Sigmoid colon (tissue), 6 donors: ENCODE measurements at regions not wholly inside any gene's neighbourhood (a gene's known extent, or its start where the extent isn't known, plus 50 kb on each side); places are given as distances from the start of the nearest gene placed in this dataset.
"Not testable (repeated sequence)": the region's sequence is repeated elsewhere in the genome, so short reads cannot be mapped to it uniquely, and the experiment has no call there.

Source experiments
- DNase-seq: peaks from one replicate; pipeline ENCODE4 v3.0.0-alpha.2; 2019
- H3K27ac ChIP-seq, 4 donors: fragments of 200-600 bp; sonication (generic); one replicate each; pipeline ENCODE4 v1.5.1; 2016 to 2019; ENCODE audit warnings: mild to moderate bottlenecking in 1 of 4
- H3K27me3 ChIP-seq, 3 donors: fragments of 200-600 bp; sonication (generic); one replicate each; pipeline ENCODE4 v1.5.1; 2019; ENCODE audit warnings: mild to moderate bottlenecking in 1 of 3
- H3K36me3 ChIP-seq, 4 donors: fragments of 200-600 bp; sonication (generic); one replicate each; pipeline ENCODE4 v1.5.1; 2016 to 2019
- H3K4me1 ChIP-seq, 4 donors: fragments of 200-600 bp; sonication (generic); one replicate each; pipeline ENCODE4 v1.5.1; 2017 to 2019
- H3K4me3 ChIP-seq, 4 donors: fragments of 200-600 bp; sonication (generic); one replicate each; pipeline ENCODE4 v1.5.1; 2017 to 2019; ENCODE audit warnings: mild to moderate bottlenecking in 2 of 4, moderate library complexity in 1 of 4
- H3K9me3 ChIP-seq, 4 donors: fragments of 200-600 bp in 3 of 4; sonication (generic) in 3 of 4; one replicate each; pipeline versions ENCODE4 v1.5.1 to v1.6.1; 2013 to 2019
- CTCF ChIP-seq, 4 experiments: fragments of 450-650 bp in 3 of 4; fragments of 200-600 bp in 1 of 4; IDR thresholded peaks; one replicate each; pipeline ENCODE4 v1.5.1; 2016 to 2019; ENCODE audit warnings: antibody characterized with exemption in 4 of 4, mild to moderate bottlenecking in 3 of 4, moderate library complexity in 2 of 4
- EP300 ChIP-seq, 4 donors: sonication (generic); formaldehyde crosslinking; IDR thresholded peaks; one replicate each; pipeline ENCODE4 v1.6.1; 2017; ENCODE audit warnings: antibody characterized with exemption in 4 of 4
- POLR2A ChIP-seq, 2 donors: fragments of 450-650 bp; IDR thresholded peaks; one replicate each; pipeline ENCODE4 v1.6.1; 2016; ENCODE audit warnings: antibody characterized with exemption in 2 of 2, mild to moderate bottlenecking in 2 of 2, moderate library complexity in 2 of 2
- POLR2AphosphoS5 ChIP-seq, 4 donors: sonication (generic); formaldehyde crosslinking; IDR thresholded peaks; one replicate each; pipeline ENCODE4 v1.6.1; 2017; ENCODE audit warnings: antibody characterized with exemption in 4 of 4
- WGBS, 2 donors: extraction: QIAGEN DNeasy Blood & Tissue Kit; methylation state at CpG; one replicate each; pipeline ENCODE4 v1.1.7; 2013; 5-methylcytosine and 5-hydroxymethylcytosine counted together
- intact Hi-C: fragments of 100-400 bp; cut with DNase I; formaldehyde crosslinking; loops from one replicate; pipeline ENCODE4 v1.15.1; 2023
- donor health status: healthy with polysubstance abuse.
- donor health status: healthy.

GRCh38 chr12:116443821-116444589 is 115.2 kb upstream of the MAP1LC3B2 start:
- Histone ChIP-seq H3K36me3 (no peaks in the 10 kb centered on the region), H3K27ac (no peak overlapping the region), H3K9me3 (no peaks in the 10 kb centered on the region), H3K27me3 (no peaks in the 10 kb centered on the region), H3K4me3 (no peak overlapping the region), H3K4me1 (no peaks in the 10 kb centered on the region)
- intact Hi-C loops: no loop called here
- 59 to 87% methylated on average over 16 of the region's 16 CpGs for WGBS, 2 donors
- no peak for TF ChIP-seq POLR2AphosphoS5 (IDR thresholded peaks at IDR 0.05)
- no peak for TF ChIP-seq POLR2A (IDR thresholded peaks at IDR 0.05)
- TF ChIP-seq EP300 (IDR thresholded peaks at IDR 0.05): no peak
- TF ChIP-seq CTCF (IDR thresholded peaks at IDR 0.05): no peak
- no peak for DNase-seq

- no peak for DNase-seq
- WGBS, 2 donors: 81 to 82% methylated on average over 7 of the region's 7 CpGs
- H3K36me3 ChIP-seq: no peaks in the 10 kb centered on the region
- intact Hi-C loops: no loop called here
- H3K27ac ChIP-seq: no peak overlapping the region
- H3K4me3 ChIP-seq: no peak overlapping the region
- H3K9me3 ChIP-seq: no peaks in the 10 kb centered on the region
- no peaks in the 10 kb centered on the region for H3K27me3 ChIP-seq
- TF ChIP-seq POLR2AphosphoS5 (IDR thresholded peaks at IDR 0.05) (no peak), EP300 (IDR thresholded peaks at IDR 0.05) (no peak), CTCF (IDR thresholded peaks at IDR 0.05) (no peak), POLR2A (IDR thresholded peaks at IDR 0.05) (no peak)
- no peaks in the 10 kb centered on the region for H3K4me1 ChIP-seq
Observed at GRCh38 chr12:116444590-116444943, 114.6 kb upstream of the MAP1LC3B2 start.

GRCh38 chr12:116448165-116448739 is 110.9 kb upstream of the MAP1LC3B2 start:
- Histone ChIP-seq H3K27me3 (no peaks in the 10 kb centered on the region), H3K27ac (no peak overlapping the region), H3K4me1 (no peaks in the 10 kb centered on the region), H3K9me3 (no peaks in the 10 kb centered on the region), H3K4me3 (no peak overlapping the region), H3K36me3 (no peaks in the 10 kb centered on the region)
- TF ChIP-seq POLR2A (IDR thresholded peaks at IDR 0.05) (no peak), POLR2AphosphoS5 (IDR thresholded peaks at IDR 0.05) (no peak), EP300 (IDR thresholded peaks at IDR 0.05) (no peak), CTCF (IDR thresholded peaks at IDR 0.05) (no peak)
- WGBS, 2 donors: 40 to 83% methylated on average over 11 of the region's 11 CpGs
- DNase-seq: no peak
- intact Hi-C loops: no loop called here

- no peaks in the 10 kb centered on the region for H3K9me3 ChIP-seq
- no peak overlapping the region for H3K27ac ChIP-seq
- no peaks in the 10 kb centered on the region for H3K27me3 ChIP-seq
- peaks cover 0 to 11% (median 10%) of the 10 kb centered on the region in 4 donors for H3K4me1 ChIP-seq
- WGBS, 2 donors: 95 to 99% methylated on average over 3 of the region's 3 CpGs
- intact Hi-C loops: no loop called here
- DNase-seq: no peak
- TF ChIP-seq CTCF (IDR thresholded peaks at IDR 0.05): no peak
- no peak for TF ChIP-seq POLR2A (IDR thresholded peaks at IDR 0.05)
- TF ChIP-seq POLR2AphosphoS5 (IDR thresholded peaks at IDR 0.05): no peak
- TF ChIP-seq EP300 (IDR thresholded peaks at IDR 0.05): no peak
- H3K4me3 ChIP-seq: no peak overlapping the region
- H3K36me3 ChIP-seq: no peaks in the 10 kb centered on the region
Observed at GRCh38 chr12:116450406-116450910, 108.7 kb upstream of the MAP1LC3B2 start.

- H3K27me3 ChIP-seq, H3K27ac ChIP-seq, intact Hi-C loops, H3K4me3 ChIP-seq, DNase-seq, H3K36me3 ChIP-seq, H3K9me3 ChIP-seq: not testable (repeated sequence)
- peaks cover 0 to 27% (median 24%) of the 10 kb centered on the region in 4 donors for H3K4me1 ChIP-seq
- 88 to 96% methylated on average over 5 of the region's 5 CpGs for WGBS, 2 donors
Observed at GRCh38 chr12:116452975-116453374, 106.2 kb upstream of the MAP1LC3B2 start.
